GM11168 (cell line): ENCODE measurements at regions not wholly inside any gene's neighbourhood (a gene's known extent, or its start where the extent isn't known, plus 50 kb on each side); places are given as distances from the start of the nearest gene placed in this dataset.

Experiments
- in situ Hi-C: fragments of 300-500 bp; cut with MboI; formaldehyde crosslinking; loops from one replicate; pipeline ENCODE4 v1.12.0; 2022; ENCODE audit warnings: low sequenced_read_pairs; ENCODE audit not compliant: unreplicated experiment

GRCh38 chr3:187618722-187619121 is 51.5 kb downstream of the SST start:
- in situ Hi-C loops, result loop anchor here (5.0 kb wide), 1 partner anchor 69 kb away; no protein-coding TSS in a partner anchor

DNA sequence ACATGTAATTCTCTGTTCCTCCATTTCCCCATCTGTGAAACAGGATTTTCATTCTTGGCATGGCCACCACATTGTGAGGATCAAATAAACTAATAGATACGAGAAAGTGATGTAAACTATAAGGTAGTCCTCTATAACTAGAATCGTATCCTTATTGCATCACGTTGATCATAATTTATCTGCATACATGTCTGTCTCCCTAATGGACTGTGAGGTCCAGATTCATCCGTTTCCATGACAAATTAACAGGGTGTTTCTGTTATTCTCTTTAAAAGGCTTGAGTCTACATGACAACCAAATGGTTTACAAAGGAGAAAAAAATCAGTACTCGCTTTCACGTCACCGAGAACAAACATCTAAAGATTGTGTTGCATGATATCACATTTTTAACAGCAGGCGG is 53.0 kb downstream of the SST start:
- in situ Hi-C loops, result loop anchor here (5.0 kb wide), 1 partner anchor 70 kb away; no protein-coding TSS in a partner anchor

- in situ Hi-C loops, result loop anchor here (5.0 kb wide), 1 partner anchor 71 kb away; no protein-coding TSS in a partner anchor
Observed at GRCh38 chr3:187616307-187616972, 53.8 kb downstream of the SST start.

DNA sequence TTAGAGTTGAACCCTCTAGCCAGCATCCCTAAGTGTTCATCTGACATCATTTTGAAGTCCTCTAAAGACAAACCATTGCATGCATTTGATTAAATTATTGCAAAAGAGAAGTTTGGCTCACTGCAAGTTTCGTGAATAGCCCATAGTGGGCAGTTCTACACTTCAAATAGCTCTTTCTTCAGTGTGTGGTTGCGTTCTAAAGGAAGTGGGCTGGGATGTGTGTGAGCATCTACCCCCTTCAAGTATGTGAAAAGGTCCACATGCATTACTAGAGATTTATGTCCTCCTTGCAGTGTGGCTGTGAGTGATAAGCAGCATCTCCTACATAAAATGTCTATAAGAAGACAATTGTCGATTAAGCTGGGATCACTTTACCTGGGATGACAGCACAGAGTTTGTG is 54.6 kb downstream of the SST start:
- in situ Hi-C loops, result loop anchor here (5.0 kb wide), 1 partner anchor 72 kb away; no protein-coding TSS in a partner anchor

GRCh38 chr3:187612656-187613055 is 57.5 kb downstream of the SST start:
- in situ Hi-C loops, result no loop called here

DNA sequence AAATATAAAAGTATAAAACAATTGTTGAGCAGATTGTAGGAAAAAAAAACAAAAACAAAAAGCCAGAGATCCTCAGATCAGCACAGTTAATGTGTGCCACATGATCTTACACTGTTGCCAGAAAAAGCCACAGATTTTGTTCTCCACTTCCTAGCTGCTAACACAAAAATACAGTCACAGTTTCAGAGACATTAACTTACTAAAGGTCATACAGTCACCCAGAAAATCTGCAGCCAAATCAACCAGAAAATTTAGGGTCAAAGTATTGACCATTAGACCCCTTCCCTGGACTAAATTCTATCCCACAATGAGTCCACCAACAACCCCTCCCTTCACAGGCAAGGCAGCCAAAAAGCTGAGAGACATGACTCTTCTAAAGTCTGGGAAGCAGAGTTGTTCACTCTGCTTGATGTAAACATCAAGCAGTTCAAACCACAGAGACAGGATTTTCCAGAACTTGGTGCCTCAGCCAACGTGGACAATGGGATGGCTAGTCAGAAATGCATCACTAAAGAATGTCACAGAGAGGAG is 59.1 kb downstream of the SST start:
- in situ Hi-C loops, result no loop called here

GRCh38 chr3:187594272-187594671 is 75.9 kb downstream of the SST start:
- in situ Hi-C loops, result loop anchor here (10.0 kb wide), 1 partner anchor 269 kb away; no protein-coding TSS in a partner anchor

DNA sequence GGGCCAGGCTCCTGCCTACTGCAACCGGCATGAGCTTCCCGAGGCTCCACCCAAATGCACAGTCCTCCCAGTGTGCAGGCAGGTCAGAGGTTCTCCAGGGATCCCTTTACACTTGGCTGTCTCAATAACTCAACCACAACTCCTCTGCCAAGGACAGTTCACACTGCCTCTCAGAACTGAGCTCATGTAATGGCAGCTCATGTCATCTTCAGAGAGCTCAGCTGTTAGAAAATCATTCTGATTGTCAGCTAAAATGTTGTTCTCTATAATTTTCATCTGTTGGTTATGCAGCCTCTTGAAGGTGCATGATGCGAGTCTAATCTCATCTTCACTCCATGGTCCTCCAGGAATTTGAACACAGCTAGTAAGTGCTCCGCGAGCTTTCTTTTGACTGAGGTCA is 76.7 kb downstream of the SST start:
- in situ Hi-C loops, result loop anchor here (10.0 kb wide), 1 partner anchor 269 kb away; no protein-coding TSS in a partner anchor

DNA sequence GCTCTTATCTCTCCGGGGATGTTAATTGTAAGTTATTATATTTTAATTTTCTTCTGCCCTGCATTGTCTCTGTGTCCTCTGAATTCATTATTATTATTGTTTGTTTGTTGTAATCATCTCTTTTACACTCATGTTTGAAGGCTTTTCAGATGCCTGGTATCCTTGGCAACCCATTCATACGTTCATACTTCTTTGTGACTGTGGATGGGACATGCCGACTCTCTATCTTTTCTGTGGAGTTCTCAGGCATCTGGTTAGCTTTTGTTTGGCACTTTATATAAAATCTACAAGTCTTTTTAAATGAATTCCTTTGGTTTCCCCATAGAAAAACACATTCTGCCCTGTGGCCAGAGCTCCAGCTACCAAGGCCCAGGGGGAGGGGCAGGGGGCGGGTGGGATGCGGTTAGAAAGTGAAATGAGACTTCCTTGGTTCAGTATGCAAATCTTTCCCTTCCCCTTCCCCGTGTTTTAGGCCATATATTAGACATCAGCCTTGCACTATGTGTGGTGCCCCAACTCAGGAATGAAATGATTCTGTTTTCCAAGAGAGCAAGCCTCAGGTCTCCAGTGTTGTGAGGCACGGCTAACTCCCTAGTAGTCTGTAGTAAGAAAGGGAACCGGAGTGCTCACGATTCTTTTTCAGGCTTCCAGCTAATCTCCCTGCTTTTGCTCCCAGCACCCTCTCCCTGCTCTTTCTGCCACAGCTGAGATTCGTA is 79.2 kb downstream of the SST start:
- in situ Hi-C loops, result loop anchor here (10.0 kb wide), 1 partner anchor 266 kb away; no protein-coding TSS in a partner anchor

DNA sequence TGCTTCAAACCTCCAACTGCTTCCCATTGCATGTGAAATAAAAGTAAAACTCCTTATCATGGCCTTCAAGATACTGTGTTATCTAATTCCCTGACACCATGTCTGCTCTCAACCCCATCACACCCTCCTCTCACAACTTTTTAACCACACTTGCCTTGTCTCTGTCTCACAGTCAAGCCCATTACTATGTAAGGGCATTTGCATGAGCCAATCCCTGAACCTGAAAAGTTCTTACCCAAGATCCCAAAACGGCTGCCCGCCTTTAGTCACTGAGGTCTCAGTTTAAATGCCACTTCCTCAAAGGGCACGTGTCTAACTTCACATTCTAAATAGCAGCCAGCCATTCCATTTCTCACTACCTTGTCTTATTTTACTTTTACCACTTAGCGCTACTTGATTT is 83.1 kb downstream of the SST start:
- in situ Hi-C loops, result no loop called here

DNA sequence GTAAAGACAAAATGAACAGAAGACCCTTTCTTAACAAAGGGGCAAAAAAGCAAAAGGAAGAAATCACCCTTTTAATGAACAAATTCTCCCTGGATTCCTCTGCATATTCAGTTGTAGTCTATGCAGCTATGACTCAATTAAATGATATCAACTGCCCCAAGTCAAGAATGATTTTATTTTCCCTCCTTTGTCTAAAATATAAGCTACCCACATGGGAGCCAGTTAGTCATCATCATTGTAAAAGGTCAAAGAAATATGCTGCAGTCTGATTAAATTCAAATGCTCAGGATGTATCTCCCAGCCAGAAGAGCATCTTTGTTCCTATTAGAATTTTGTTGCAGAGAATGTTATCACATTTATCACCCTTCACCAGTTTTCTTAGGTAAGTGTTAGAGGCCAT is 84.0 kb downstream of the SST start:
- in situ Hi-C loops, result no loop called here

DNA sequence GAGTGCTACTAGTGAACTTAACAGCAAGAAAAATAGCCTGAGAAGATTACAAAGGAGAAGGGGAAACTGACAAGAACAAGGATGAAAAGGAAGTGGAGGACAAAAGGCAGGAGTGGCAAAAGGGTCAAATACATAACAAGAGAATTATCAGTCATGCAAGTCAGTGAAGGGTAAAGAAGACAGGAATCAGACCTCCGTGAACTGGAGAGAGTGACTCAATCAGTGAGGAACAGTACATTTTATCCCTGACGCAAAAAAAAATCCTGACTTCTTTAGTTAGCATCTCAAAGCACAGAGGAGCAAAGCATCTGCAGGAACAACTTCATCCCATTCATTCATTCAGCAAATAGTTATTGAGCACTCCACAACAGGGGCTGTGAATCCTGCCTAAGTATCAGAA is 97.8 kb downstream of the SST start:
- in situ Hi-C loops, result no loop called here

DNA sequence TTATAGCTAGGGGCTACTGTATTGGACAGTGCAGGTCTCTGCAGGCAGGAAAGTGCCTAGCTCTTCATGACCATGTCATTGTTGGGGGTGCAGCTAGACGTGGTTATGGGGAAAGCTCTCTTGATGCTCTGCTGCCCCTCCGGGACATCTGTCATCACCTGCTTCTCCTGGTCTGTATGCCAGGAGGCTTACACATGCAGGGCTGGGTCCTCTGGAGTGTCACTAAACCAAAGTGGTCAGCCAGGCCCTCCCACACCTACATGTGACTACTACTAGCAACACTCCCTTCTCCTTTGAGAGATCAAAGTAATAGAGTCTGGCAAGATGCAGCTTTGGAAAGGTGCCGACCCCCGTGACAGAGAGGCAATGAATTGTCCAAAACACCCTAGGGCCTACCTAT is 98.5 kb downstream of the SST start:
- in situ Hi-C loops, result no loop called here

DNA sequence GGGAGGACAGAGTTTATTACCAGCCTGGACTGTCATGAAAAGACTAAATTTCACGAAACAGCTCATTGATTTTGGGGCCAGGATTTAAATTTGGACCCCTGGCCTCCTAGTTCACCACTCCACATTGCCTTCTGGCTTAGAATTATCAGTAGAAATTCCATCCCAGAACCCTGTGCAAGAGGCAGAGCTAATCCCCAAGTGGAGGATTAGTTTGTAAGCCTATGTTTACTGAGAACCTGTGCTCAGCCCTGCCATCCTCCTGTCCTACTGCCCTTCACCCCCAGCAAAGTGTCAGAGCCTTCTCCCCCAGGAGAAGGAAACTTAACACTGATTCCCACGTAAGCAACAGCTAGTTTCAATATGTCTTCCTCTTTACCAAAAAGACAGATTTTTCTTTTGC is 99.4 kb downstream of the SST start:
- in situ Hi-C loops, result no loop called here

GRCh38 chr3:187568171-187568570 is 102.0 kb downstream of the SST start:
- in situ Hi-C loops, result no loop called here

DNA sequence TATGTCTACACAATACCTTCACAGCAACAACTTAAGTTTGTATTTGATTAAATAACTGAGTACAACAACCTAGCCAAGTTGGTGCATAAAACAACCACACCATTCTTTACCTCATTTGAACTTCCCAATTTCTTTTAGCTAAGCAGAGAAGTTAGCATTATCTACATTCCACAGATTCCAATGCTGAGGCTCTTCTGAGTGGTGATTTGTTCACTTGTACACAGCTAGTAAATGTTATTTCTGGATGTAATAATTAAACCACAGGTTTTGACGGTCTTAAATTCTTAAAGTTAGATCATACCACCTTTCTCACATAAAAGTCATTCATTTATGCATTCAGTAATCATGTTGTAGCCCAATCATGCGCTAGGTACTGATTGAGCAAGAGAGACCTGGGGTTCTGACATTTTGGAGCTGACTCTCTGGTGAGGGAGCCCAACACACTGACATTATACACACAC is 102.5 kb downstream of the SST start:
- in situ Hi-C loops, result no loop called here

GRCh38 chr3:187567021-187567420 is 103.2 kb downstream of the SST start:
- in situ Hi-C loops, result no loop called here

- in situ Hi-C loops, result no loop called here
Observed at GRCh38 chr3:187565701-187566100, 104.5 kb downstream of the SST start.

- in situ Hi-C loops, result no loop called here
Observed at GRCh38 chr3:187558990-187559389, 111.2 kb downstream of the SST start.

- in situ Hi-C loops, result no loop called here
Observed at GRCh38 chr3:187551416-187551815, 118.8 kb downstream of the SST start.

GRCh38 chr3:187550446-187550845 is 119.7 kb downstream of the SST start:
- in situ Hi-C loops, result no loop called here
